ENCODE measurements at regions not wholly inside any gene's neighbourhood (a gene's known extent, or its start where the extent isn't known, plus 50 kb on each side); places are given as distances from the start of the nearest gene placed in this dataset.

- H3K4me3 Mint-ChIP-seq = no peak overlapping the region
- no peak overlapping the region for H3K27ac Mint-ChIP-seq
- H3K27me3 Mint-ChIP-seq = no peaks in the 10 kb centered on the region
- DNase-seq (no peak), ATAC-seq (no peak)
- no peaks in the 10 kb centered on the region for H3K4me1 Mint-ChIP-seq
- CTCF ChIA-PET = no interaction called here
- peaks cover 3% of the 10 kb centered on the region for H3K9me3 Mint-ChIP-seq (ENCODE audit: low read depth)
- H3K36me3 Mint-ChIP-seq = no peaks in the 10 kb centered on the region
Observed at GRCh38 chr4:167629272-167629671, 395.0 kb upstream of the SPOCK3 start.

- Mint-ChIP-seq H3K4me3 (no peak overlapping the region), H3K4me1 (no peaks in the 10 kb centered on the region)
- CTCF ChIA-PET = no interaction called here
Observed at GRCh38 chr4:167642250-167642649, 408.0 kb upstream of the SPOCK3 start.

GRCh38 chr4:167645358-167645757, 411.1 kb upstream of the SPOCK3 start:
- no peak overlapping the region for H3K27ac Mint-ChIP-seq
- H3K36me3 Mint-ChIP-seq = no peaks in the 10 kb centered on the region
- DNase-seq (no peak), ATAC-seq (no peak)
- H3K4me3 Mint-ChIP-seq = no peak overlapping the region
- H3K27me3 Mint-ChIP-seq = no peaks in the 10 kb centered on the region
- no peaks in the 10 kb centered on the region for H3K4me1 Mint-ChIP-seq
- no peaks in the 10 kb centered on the region for H3K9me3 Mint-ChIP-seq (ENCODE audit: low read depth)
- CTCF ChIA-PET = no interaction called here

More at GRCh38 chr4:167642250-167642649, 408.0 kb upstream of the SPOCK3 start:
- no peak for DNase-seq
- ATAC-seq = no peak
- H3K27me3 Mint-ChIP-seq = no peaks in the 10 kb centered on the region
- peaks cover 2% of the 10 kb centered on the region for H3K9me3 Mint-ChIP-seq (ENCODE audit: low read depth)
- H3K27ac Mint-ChIP-seq = no peak overlapping the region
- no peaks in the 10 kb centered on the region for H3K36me3 Mint-ChIP-seq

- H3K4me3 Mint-ChIP-seq = no peak overlapping the region
- H3K27me3 Mint-ChIP-seq = no peaks in the 10 kb centered on the region
- DNase-seq (no peak), ATAC-seq (no peak)
- no peak overlapping the region for H3K27ac Mint-ChIP-seq
- CTCF ChIA-PET = no interaction called here
- H3K9me3 Mint-ChIP-seq (ENCODE audit: low read depth) = no peaks in the 10 kb centered on the region
- no peaks in the 10 kb centered on the region for H3K4me1 Mint-ChIP-seq
- H3K36me3 Mint-ChIP-seq = no peaks in the 10 kb centered on the region
Observed at GRCh38 chr4:167652267-167652666, 418.0 kb upstream of the SPOCK3 start.

GRCh38 chr4:167688660-167689142, 403.6 kb upstream of the ANXA10 start:
- DNase-seq = no peak
- CTCF ChIA-PET = no interaction called here
- Mint-ChIP-seq H3K4me1 (no peaks in the 10 kb centered on the region), H3K27ac (no peak overlapping the region), H3K27me3 (no peaks in the 10 kb centered on the region), H3K4me3 (no peak overlapping the region), H3K36me3 (no peaks in the 10 kb centered on the region), H3K9me3 (ENCODE audit: low read depth) (peaks cover 4% of the 10 kb centered on the region)
- ATAC-seq = no peak

GRCh38 chr4:167702391-167702790, 389.9 kb upstream of the ANXA10 start:
- CTCF ChIA-PET = no interaction called here
- ATAC-seq (no peak), DNase-seq (no peak)
- Mint-ChIP-seq H3K4me3 (no peak overlapping the region), H3K4me1 (no peaks in the 10 kb centered on the region), H3K9me3 (ENCODE audit: low read depth) (peaks cover 3% of the 10 kb centered on the region), H3K27ac (no peak overlapping the region), H3K36me3 (no peaks in the 10 kb centered on the region), H3K27me3 (no peaks in the 10 kb centered on the region)

GRCh38 chr4:167711517-167711916, 380.8 kb upstream of the ANXA10 start:
- H3K9me3 Mint-ChIP-seq (ENCODE audit: low read depth) = no peaks in the 10 kb centered on the region

GRCh38 chr4:167713756-167714155, 378.6 kb upstream of the ANXA10 start:
- H3K27me3 Mint-ChIP-seq = no peaks in the 10 kb centered on the region
- ATAC-seq (no peak), DNase-seq (no peak)
- H3K4me3 Mint-ChIP-seq = no peak overlapping the region
- no peaks in the 10 kb centered on the region for H3K4me1 Mint-ChIP-seq
- no peak overlapping the region for H3K27ac Mint-ChIP-seq
- H3K36me3 Mint-ChIP-seq = no peaks in the 10 kb centered on the region
- no peaks in the 10 kb centered on the region for H3K9me3 Mint-ChIP-seq (ENCODE audit: low read depth)
- CTCF ChIA-PET = no interaction called here

More at GRCh38 chr4:167711517-167711916, 380.8 kb upstream of the ANXA10 start:
- Mint-ChIP-seq H3K36me3 (no peaks in the 10 kb centered on the region), H3K27me3 (no peaks in the 10 kb centered on the region), H3K27ac (no peak overlapping the region), H3K4me1 (no peaks in the 10 kb centered on the region), H3K4me3 (no peak overlapping the region)
- CTCF ChIA-PET = no interaction called here
- DNase-seq = no peak
- no peak for ATAC-seq

GRCh38 chr4:167715176-167715575, 377.2 kb upstream of the ANXA10 start:
- H3K4me3 Mint-ChIP-seq = no peak overlapping the region
- no peak for ATAC-seq
- CTCF ChIA-PET = no interaction called here
- no peak overlapping the region for H3K27ac Mint-ChIP-seq
- no peaks in the 10 kb centered on the region for H3K27me3 Mint-ChIP-seq
- no peaks in the 10 kb centered on the region for H3K36me3 Mint-ChIP-seq
- DNase-seq = no peak
- peaks cover 3% of the 10 kb centered on the region for H3K9me3 Mint-ChIP-seq (ENCODE audit: low read depth)
- H3K4me1 Mint-ChIP-seq = no peaks in the 10 kb centered on the region

GRCh38 chr4:167717495-167717894, 374.8 kb upstream of the ANXA10 start:
- CTCF ChIA-PET = no interaction called here
- DNase-seq (no peak), ATAC-seq (no peak)
- Mint-ChIP-seq H3K27ac (no peak overlapping the region), H3K4me3 (no peak overlapping the region), H3K9me3 (ENCODE audit: low read depth) (peaks cover 4% of the 10 kb centered on the region), H3K4me1 (no peaks in the 10 kb centered on the region), H3K36me3 (no peaks in the 10 kb centered on the region), H3K27me3 (no peaks in the 10 kb centered on the region)

- H3K27ac Mint-ChIP-seq = no peak overlapping the region
- H3K36me3 Mint-ChIP-seq = no peaks in the 10 kb centered on the region
- CTCF ChIA-PET = no interaction called here
- no peaks in the 10 kb centered on the region for H3K4me1 Mint-ChIP-seq
- peaks cover 10% of the 10 kb centered on the region for H3K9me3 Mint-ChIP-seq (ENCODE audit: low read depth)
- H3K27me3 Mint-ChIP-seq = no peaks in the 10 kb centered on the region
- no peak overlapping the region for H3K4me3 Mint-ChIP-seq
- DNase-seq (no peak), ATAC-seq (no peak)
Observed at GRCh38 chr4:167721617-167722486, 370.5 kb upstream of the ANXA10 start.

- Mint-ChIP-seq H3K27ac (no peak overlapping the region), H3K4me3 (no peak overlapping the region), H3K27me3 (no peaks in the 10 kb centered on the region), H3K4me1 (no peaks in the 10 kb centered on the region), H3K9me3 (ENCODE audit: low read depth) (peaks cover 10% of the 10 kb centered on the region), H3K36me3 (no peaks in the 10 kb centered on the region)
- DNase-seq (no peak), ATAC-seq (no peak)
- CTCF ChIA-PET = no interaction called here
Observed at GRCh38 chr4:167722487-167722808, 369.9 kb upstream of the ANXA10 start.

- no peaks in the 10 kb centered on the region for H3K27me3 Mint-ChIP-seq
- no peaks in the 10 kb centered on the region for H3K36me3 Mint-ChIP-seq
- H3K27ac Mint-ChIP-seq = no peak overlapping the region
- ATAC-seq (no peak), DNase-seq (no peak)
- H3K4me3 Mint-ChIP-seq = no peak overlapping the region
- peaks cover 16% of the 10 kb centered on the region for H3K9me3 Mint-ChIP-seq (ENCODE audit: low read depth)
- CTCF ChIA-PET = no interaction called here
- H3K4me1 Mint-ChIP-seq = no peaks in the 10 kb centered on the region
Observed at GRCh38 chr4:167724941-167725340, 367.4 kb upstream of the ANXA10 start.

- H3K27ac Mint-ChIP-seq = no peak overlapping the region
- no peak overlapping the region for H3K4me3 Mint-ChIP-seq
- H3K27me3 Mint-ChIP-seq = no peaks in the 10 kb centered on the region
- DNase-seq = no peak
- CTCF ChIA-PET = no interaction called here
- H3K4me1 Mint-ChIP-seq = no peaks in the 10 kb centered on the region
- no peaks in the 10 kb centered on the region for H3K36me3 Mint-ChIP-seq
- no peak for ATAC-seq
- peaks cover 17% of the 10 kb centered on the region for H3K9me3 Mint-ChIP-seq (ENCODE audit: low read depth)
Observed at GRCh38 chr4:167730769-167731168, 361.6 kb upstream of the ANXA10 start.

Data from activated CD8-positive, alpha-beta memory T cell treated with anti-CD3 and anti-CD28 coated beads, Interleukin-2, amount 10 ng/mL, durations not matched to agents 7 days and 5 days (primary cell).